IMR-90 (cell line): ENCODE measurements at regions not wholly inside any gene's neighbourhood (a gene's known extent, or its start where the extent isn't known, plus 50 kb on each side); places are given as distances from the start of the nearest gene placed in this dataset.

Source experiments
- BHLHE40 ChIP-seq: fragments of 150-350 bp; IDR thresholded peaks from 2 replicates; pipeline ENCODE4 v1.6.1; 2016; ENCODE audit warnings: mild to moderate bottlenecking, low read depth, low read length
- CEBPB ChIP-seq: IDR thresholded peaks from 2 replicates; pipeline ENCODE4 v1.6.1; 2012; ENCODE audit warnings: low read depth, low read length, improper control_type of control experiment
- CHD1 ChIP-seq: IDR thresholded peaks from 2 replicates; pipeline ENCODE4 v1.6.1; 2012; ENCODE audit warnings: low read depth, low read length, improper control_type of control experiment
- CTCF ChIP-seq: conservative IDR thresholded peaks from 2 replicates; pipeline ENCODE4 v1.5.1; 2012; ENCODE audit warnings: mild to moderate bottlenecking, low read depth, low read length, improper control_type of control experiment
- ELK1 ChIP-seq: fragments of 150-350 bp; IDR thresholded peaks from 2 replicates; pipeline ENCODE4 v1.6.1; 2016; ENCODE audit warnings: low read depth, mild to moderate bottlenecking, low read length, moderate library complexity, borderline replicate concordance
- FOS ChIP-seq: fragments of 150-350 bp; IDR thresholded peaks from 2 replicates; pipeline ENCODE4 v1.6.1; 2016; ENCODE audit warnings: low read depth, low read length
- MAFK ChIP-seq: IDR thresholded peaks from 2 replicates; pipeline ENCODE4 v1.6.1; 2012; ENCODE audit warnings: low read depth, low read length, improper control_type of control experiment
- MAZ ChIP-seq: IDR thresholded peaks from 2 replicates; pipeline ENCODE4 v1.6.1; 2012; ENCODE audit warnings: low read depth, mild to moderate bottlenecking, low read length, improper control_type of control experiment, moderate library complexity, borderline replicate concordance
- POLR2A ChIP-seq: IDR thresholded peaks from 2 replicates; pipeline ENCODE4 v1.6.1; 2012; ENCODE audit warnings: mild to moderate bottlenecking, low read depth, low read length
- RAD21 ChIP-seq: IDR thresholded peaks from 2 replicates; pipeline ENCODE4 v1.6.1; 2012; ENCODE audit warnings: low read length, improper control_type of control experiment
- RCOR1 ChIP-seq: IDR thresholded peaks from 2 replicates; pipeline ENCODE4 v1.6.1; 2012; ENCODE audit warnings: mild to moderate bottlenecking, low read length, improper control_type of control experiment; ENCODE audit not compliant: insufficient replicate concordance
- RFX5 ChIP-seq: IDR thresholded peaks from 2 replicates; pipeline ENCODE4 v1.8.0; 2012; ENCODE audit warnings: low read depth, mild to moderate bottlenecking, low read length, moderate library complexity
- SMC3 ChIP-seq: fragments of 150-350 bp; IDR thresholded peaks from 2 replicates; pipeline ENCODE4 v1.6.1; 2016; ENCODE audit warnings: low read depth, mild to moderate bottlenecking, antibody characterized with exemption, low read length, moderate library complexity
- USF2 ChIP-seq: fragments of 150-350 bp; IDR thresholded peaks from 2 replicates; pipeline ENCODE4 v1.6.1; 2017; ENCODE audit warnings: mild to moderate bottlenecking, antibody characterized with exemption, low read length, low read depth

GRCh38 chr12:82210882-82211281, 147.3 kb downstream of the CCDC59 start:
- TF ChIP-seq CTCF (no peak), POLR2A (no peak), FOS (no peak), USF2 (no peak), BHLHE40 (no peak), ELK1 (no peak), RCOR1 (no peak), RAD21 (no peak), MAZ (no peak), CHD1 (no peak), MAFK (no peak), CEBPB (no peak), SMC3 (no peak), RFX5 (no peak)
